HK-2 (cell line): ENCODE measurements at regions not wholly inside any gene's neighbourhood (a gene's known extent, or its start where the extent isn't known, plus 50 kb on each side); places are given as distances from the start of the nearest gene placed in this dataset.

Experiments
- DNase-seq: peaks from one replicate; pipeline ENCODE4 v3.0.0-alpha.2; 2018; ENCODE audit not compliant: unreplicated experiment

DNA sequence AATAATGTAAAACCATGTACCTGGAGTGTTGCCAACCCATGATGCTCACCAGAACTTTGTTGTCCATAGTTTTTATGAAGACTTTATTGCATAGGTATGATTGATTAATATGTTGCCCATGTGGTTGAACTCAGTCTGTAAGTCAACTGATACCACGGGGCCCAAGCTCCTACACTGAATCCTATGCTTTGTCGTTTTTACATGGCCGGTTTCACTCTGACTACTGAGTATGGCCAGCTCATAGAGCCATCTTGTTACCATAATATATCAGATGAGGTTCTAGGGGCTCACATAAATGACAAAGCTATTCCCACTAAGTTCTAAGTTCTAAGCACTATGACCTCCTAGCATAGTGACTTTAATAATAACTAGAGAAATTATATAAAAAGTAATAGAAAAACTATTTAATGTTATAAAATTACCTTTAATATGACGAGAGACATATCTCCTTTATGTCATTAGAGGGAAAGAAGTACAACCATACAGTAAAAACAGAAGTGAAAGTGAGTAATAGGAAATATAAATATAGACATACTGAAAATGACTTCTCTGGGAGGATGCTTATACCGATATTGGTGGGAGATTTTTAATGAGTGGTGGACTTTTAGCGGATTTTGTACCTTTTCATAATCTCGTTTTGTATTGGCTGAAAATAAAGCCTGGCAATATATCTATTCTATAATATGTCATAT is 983.4 kb upstream of the PRMT6 start:
- DNase-seq, result no peak

DNA sequence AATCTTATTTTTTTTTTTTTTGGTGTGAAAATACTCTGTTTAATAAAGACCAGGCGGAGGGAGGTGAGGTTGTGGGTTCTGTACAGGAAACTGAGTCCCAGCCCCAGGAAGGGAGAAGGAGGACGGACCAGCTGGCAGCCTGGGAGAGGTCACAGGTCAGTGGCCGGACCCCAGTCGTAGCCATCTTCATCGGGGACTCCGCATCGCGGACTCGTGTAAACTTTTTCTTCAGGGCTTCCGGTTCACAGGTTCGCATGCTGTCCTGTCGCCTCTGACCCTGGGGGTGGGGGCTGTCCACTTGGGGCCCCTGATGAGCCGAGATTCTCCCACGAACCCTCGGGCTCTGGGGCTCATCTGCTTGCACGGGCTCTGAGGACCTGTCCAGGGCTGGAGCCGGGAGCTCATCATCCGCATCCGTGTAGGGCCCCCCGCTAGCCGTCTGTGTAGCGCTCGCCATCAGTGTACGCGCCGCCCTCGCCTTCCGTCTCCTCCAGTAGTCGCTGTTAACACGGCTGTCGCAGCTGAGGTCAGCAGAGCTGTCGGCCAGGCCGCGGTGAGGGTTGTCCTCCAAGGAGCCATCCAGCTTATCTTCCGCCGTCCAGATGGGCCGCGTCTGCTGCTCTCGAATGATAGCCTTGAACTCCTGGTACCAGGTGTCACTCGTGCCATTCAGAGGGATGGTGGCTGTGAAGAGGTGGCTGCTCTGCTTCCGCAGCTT is 975.7 kb upstream of the PRMT6 start:
- DNase-seq, result no peak

- DNase-seq, result no peak
Observed at GRCh38 chr1:106111044-106111443, 945.4 kb upstream of the PRMT6 start.

DNA sequence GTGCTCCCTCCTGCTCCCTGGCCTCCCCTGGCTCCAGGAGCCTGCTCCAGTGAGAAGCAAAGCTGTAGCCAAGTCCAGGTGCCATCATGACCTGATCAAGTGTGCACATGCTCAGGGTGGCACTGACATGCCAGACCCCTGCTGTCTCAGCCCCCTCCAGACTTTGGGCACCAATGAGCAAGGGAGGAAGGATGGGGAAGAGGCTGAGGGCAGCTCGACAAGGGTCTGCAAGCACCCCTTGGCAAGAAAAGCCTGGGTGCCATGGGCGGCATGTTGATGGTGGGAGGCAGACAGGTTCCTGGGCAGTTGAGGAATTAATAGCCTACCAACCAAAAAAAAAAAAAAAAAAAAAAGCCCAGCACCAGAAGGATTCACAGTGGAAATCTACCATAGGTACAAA is 942.6 kb upstream of the PRMT6 start:
- no peak for DNase-seq

- no peak for DNase-seq
Observed at GRCh38 chr1:106120789-106121188, 935.7 kb upstream of the PRMT6 start.

DNA sequence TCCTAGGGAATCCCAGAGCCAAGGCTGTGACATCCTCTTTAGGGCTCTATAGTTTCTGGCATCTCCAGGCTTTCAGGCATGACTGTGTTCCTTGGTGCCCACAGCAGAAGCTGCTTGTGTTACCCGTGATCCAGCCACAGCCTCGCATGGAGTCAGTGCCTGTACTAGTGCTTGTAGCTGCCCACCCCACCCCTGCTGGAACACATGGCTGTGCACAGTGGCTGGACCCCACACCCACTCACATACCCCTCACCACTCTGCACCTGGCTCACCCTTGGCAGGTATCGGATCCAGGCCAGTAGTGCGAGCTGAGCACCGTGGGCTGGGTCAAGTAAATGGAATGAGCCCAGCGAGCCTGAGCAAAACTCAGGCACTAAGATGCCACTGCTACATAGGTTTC is 934.7 kb upstream of the PRMT6 start:
- DNase-seq, result no peak

DNA sequence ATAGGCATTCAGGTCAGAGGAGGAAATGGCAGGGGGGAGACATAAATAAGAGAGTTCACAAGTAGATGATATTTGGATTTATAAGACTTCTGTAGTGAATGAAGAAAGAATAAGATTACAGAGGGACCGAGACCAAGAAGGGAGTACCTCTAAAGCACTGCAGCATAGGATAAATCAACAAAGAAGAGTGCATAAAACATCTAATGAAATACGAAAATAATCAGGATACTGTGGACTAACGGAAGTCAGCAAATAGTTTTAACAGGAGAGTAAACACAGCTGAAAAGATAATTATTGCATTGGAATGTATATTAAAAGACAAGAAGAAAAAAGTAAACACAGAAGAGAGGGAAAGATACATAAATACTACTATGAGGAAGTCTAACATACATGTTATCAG is 921.9 kb upstream of the PRMT6 start:
- no peak for DNase-seq

DNA sequence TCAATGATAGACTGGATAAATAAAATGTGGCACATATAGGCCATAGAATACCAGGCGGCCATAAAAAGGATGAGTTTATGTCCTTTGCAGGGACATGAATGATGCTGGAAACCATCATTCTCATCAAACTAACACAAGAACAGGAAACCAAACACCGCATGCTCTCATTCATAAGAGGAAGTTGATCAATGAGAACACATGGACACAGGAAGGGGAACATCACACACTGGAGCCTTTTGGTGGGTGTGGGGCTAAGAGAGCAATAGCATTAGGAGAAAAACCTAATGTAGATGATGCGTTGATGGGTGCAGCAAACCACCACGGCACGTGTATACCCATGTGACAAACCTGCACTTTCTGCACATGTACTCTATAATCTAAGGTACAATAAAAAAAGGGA is 883.4 kb upstream of the PRMT6 start:
- no peak for DNase-seq

DNA sequence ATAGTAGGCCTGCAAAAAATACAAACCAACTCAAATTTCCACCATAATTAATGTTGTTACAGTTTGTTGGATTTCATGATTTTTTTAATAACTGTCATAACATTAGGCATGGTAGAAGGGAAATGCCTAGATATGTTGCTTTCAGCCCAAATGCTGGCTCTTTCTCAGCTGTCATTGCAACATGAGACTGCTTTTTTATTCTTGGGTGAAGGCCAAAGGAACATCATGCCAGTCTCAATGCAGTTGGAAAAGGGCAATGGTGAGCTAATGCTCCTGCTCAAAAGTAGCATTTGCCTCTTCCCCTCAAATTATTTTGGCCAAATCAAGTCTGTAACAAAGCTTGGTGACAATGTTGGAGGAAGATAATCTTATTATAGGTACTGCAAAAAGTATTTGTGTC is 877.7 kb upstream of the PRMT6 start:
- DNase-seq, result no peak

DNA sequence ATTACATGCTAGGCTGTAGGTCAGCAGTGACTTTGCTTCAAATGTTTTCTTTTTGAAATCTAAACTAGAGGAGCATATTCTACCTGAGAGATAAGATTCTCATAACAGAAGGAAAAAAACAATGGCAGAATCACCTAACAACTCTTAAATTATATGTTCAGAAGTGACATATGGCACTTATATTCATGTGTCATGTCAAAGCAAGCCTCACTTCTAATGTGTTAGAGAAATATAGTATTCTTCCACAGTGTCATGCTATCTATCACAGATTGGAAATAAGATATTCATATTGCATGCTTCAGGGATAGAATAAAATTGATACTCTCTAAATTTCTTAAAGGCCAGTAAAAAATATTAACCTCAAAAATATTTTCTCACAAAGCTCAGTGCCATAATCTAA is 874.6 kb upstream of the PRMT6 start:
- no peak for DNase-seq

- DNase-seq, result no peak
Observed at GRCh38 chr1:106185089-106185488, 871.4 kb upstream of the PRMT6 start.

DNA sequence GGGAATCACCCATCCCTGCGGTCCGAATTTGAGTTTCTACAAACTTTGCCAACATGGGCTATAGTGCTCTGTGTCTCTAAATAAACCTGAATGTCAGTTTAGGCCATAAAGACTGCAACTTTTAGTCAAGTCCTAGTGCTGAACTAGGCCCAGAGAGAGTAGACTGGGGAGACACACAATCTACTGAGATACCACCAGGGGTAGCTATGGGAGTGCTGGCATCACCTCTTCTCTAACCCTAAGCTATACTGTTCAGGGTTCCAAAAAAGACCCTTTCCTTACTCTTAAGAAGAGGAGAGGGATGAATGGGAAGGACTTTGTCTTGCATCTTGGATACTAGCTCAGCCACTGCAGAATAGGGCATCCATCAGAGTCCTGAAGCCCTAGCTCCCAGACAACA is 866.7 kb upstream of the PRMT6 start:
- DNase-seq, result no peak

DNA sequence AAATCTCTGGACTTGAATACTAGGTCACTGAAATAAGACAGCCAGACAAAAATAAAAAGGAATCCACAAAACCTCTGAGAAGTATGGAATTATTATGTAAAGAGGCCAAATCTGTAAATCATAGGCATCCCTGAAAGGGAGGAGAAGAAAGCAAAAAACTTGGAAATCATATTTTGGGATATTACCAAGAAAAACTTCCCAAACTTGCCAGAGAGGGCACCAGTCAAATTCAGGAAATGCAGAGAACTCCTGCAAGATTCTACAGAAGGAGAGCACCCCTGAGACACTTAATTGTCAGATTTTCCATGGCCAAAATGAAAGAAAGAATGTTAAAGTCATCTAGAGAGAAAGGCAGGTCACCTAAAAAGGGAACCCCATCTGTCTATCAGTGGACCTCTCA is 862.3 kb upstream of the PRMT6 start:
- DNase-seq, result no peak

DNA sequence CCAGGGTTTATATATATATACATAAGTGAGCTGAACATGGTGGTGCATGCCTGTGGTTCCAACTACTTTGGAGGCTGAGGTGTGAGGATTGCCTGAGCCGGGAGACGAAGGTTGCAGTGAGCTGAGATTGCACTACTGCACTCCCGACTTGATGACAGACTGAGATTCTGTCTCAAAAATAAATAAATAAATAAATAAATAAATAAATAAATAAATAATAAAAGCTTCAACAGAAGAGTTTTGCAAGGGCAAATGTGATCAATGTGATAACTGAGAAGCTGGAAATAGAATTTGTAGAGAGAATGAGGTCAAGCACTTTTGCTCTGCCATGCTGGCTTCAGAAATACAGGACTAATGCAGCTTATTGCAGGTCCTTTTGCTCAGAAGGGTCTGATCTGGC is 855.8 kb upstream of the PRMT6 start:
- DNase-seq, result no peak

DNA sequence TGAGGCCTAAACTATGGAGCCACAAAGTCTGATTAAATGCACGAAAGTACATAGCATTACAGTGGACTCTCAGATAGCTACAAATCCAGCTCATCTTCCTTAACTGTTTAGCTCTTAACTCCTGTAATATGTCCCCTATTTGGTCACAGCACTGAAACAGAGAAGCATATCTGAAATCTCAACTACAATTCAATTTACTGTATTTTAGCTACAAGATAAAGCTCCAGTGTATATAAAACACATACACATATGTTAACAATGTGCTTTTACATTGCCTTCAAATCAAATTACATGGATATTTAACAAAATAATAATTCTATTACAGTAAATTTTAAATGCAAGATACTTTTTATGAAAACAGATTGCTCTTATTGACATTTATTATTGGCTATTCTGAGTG is 849.3 kb upstream of the PRMT6 start:
- no peak for DNase-seq

DNA sequence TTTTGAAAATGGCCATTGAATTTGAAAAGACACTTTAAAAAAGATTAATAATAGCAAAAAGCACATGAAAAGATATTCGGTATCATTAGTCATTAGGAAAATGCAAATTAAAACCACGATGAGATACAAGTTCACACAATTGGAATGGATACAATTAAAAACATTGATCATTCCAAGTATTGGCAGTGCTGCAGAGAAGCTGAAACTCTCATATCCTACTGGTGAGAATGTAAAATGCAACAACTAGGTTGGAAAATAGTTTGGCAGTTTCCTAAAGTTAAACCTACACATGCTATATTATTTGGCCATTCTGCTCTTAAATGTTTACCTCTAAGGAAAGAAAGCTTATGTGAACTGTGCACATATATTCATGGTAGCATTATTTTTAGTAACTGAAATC is 838.7 kb upstream of the PRMT6 start:
- no peak for DNase-seq

- no peak for DNase-seq
Observed at GRCh38 chr1:106222403-106222802, 834.1 kb upstream of the PRMT6 start.

- DNase-seq, result no peak
Observed at GRCh38 chr1:106223213-106223612, 833.3 kb upstream of the PRMT6 start.

DNA sequence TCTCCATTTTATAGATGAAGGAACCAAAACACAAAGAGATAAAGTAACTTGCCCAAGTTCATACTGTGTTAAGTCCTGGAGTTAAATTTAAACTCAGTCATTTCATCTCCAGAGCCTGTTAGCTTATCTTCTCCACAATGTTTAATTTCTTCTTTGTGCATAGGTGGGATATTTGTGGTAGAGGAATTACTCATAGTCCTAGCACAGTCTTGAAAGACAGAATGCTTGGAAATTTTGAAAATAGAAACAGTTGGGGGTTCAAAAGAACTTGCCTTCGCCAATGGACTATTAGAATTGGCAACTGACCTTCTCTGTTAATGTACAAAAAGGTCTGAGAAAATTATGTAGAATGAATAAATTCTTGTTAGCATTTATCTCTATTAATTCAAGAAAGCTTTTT is 832.0 kb upstream of the PRMT6 start:
- no peak for DNase-seq

DNA sequence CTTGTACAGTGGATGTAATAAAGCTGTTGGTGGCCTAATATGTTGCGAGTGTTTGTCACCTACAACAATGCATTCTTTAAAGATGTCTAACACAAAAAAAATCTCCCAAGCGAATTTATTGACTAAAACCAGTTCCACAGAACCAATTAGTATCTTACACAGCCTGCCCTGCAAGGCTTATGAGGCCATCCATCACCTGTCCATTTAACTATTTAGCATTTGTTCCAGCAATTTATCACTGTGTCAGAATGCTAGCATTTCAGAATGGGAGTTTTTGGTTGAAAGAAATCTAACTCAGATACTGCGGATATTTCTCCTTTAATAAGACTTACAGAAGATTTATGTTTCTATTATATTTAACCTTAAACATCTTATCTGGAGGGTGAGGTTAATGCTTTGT is 831.1 kb upstream of the PRMT6 start:
- no peak for DNase-seq

- DNase-seq, result no peak
Observed at GRCh38 chr1:106226550-106226949, 829.9 kb upstream of the PRMT6 start.

GRCh38 chr1:106232128-106232527 is 824.3 kb upstream of the PRMT6 start:
- DNase-seq, result no peak

GRCh38 chr1:106233511-106233910 is 823.0 kb upstream of the PRMT6 start:
- no peak for DNase-seq

GRCh38 chr1:106249365-106249764 is 807.1 kb upstream of the PRMT6 start:
- DNase-seq, result no peak
